GM19452 (cell line): ENCODE measurements at regions not wholly inside any gene's neighbourhood (a gene's known extent, or its start where the extent isn't known, plus 50 kb on each side); places are given as distances from the start of the nearest gene placed in this dataset.

Experiments used
- ATAC-seq: cut with Tn5 transposase; IDR thresholded peaks from one replicate; pipeline ENCODE4 v1.9.1; 2021; ENCODE audit not compliant: unreplicated experiment

DNA sequence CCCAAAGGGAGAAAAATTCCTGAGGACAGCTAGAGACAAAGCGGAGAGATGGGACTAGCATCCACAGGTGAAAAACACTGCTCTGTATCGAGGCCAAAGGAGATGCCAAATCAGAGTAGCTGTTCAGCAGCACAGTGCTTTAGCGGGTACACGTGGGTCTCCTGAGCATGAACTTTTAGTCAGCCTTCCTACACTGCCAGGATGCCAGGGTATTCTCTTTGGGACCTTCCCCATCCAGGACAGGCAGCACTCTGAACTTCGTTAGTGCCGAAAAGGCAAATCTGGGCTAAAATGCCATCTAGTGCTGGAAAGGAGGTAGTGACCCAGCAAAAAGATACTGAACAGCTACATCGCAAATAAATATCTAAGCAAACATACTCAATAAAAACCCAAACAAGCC, 64.9 kb downstream of the C6orf58 start:
- ATAC-seq = peak; percentile 56
